CD4-positive, alpha-beta T cell (primary cell): ENCODE measurements at regions not wholly inside any gene's neighbourhood (a gene's known extent, or its start where the extent isn't known, plus 50 kb on each side); places are given as distances from the start of the nearest gene placed in this dataset.

Experiments used
- ATAC-seq: fragments of 200-7000 bp; cut with Tn5 transposase; one replicate; pipeline ENCODE4 v1.10.0; 2022; ENCODE audit warnings: mild to moderate bottlenecking; ENCODE audit not compliant: poor library complexity
- CTCF ChIA-PET: fragments of 350-600 bp; sonication (Branson Sonifier 250); formaldehyde crosslinking; loops from one replicate; lab custom pipeline; 2021; ENCODE audit warnings: antibody characterized with exemption, inconsistent platforms; lab: Charles Lee
- POLR2A ChIA-PET: fragments of 350-600 bp; sonication (Branson Sonifier 250); formaldehyde crosslinking; loops from one replicate; lab custom pipeline; 2021; ENCODE audit warnings: antibody characterized with exemption, inconsistent platforms; lab: Charles Lee
- DNase-seq, 14 experiments: peaks; one replicate each; pipeline ENCODE4 v3.0.0-alpha.2; 2013 to 2020; ENCODE audit warnings: mixed read lengths in 2 of 14
- H3K27ac ChIP-seq, 2 donors: one replicate each; pipeline versions ENCODE4 v1.5.1 to v1.7.0; 2013; ENCODE audit warnings: low read length in 2 of 2, low read depth in 1 of 2, mild to moderate bottlenecking in 1 of 2
- H3K27me3 ChIP-seq, 2 experiments: 1 replicate in 1 of 2; 2 replicates in 1 of 2; pipeline versions ENCODE4 v1.6.1 to v1.7.0; 2013; ENCODE audit warnings: low read length in 2 of 2, control low read depth in 1 of 2, mild to moderate bottlenecking in 1 of 2, moderate library complexity in 1 of 2; ENCODE audit not compliant: insufficient read depth in 2 of 2, control insufficient read depth in 1 of 2
- H3K36me3 ChIP-seq: one replicate; pipeline ENCODE4 v1.6.1; 2013; ENCODE audit warnings: low read length, control low read depth; ENCODE audit not compliant: insufficient read depth
- H3K4me1 ChIP-seq: one replicate; pipeline ENCODE4 v1.6.1; 2013; ENCODE audit warnings: low read length, control low read depth; ENCODE audit not compliant: insufficient read depth
- H3K4me3 ChIP-seq: one replicate; pipeline ENCODE4 v1.5.1; 2013; ENCODE audit warnings: mild to moderate bottlenecking, low read length, moderate library complexity
- H3K9me3 ChIP-seq, 2 experiments: 1 replicate in 1 of 2; 2 replicates in 1 of 2; pipeline versions ENCODE4 v1.6.1 to v1.7.0; 2013; ENCODE audit warnings: low read length in 2 of 2, mild to moderate bottlenecking in 2 of 2, control low read depth in 1 of 2, moderate library complexity in 1 of 2; ENCODE audit not compliant: control insufficient read depth in 1 of 2, insufficient read depth in 1 of 2
- H3K27ac Mint-ChIP-seq: one replicate; pipeline ENCODE4 v1.8.0; 2020; ENCODE audit warnings: mixed read lengths
- H3K27me3 Mint-ChIP-seq: one replicate; pipeline ENCODE4 v1.8.0; 2021; ENCODE audit warnings: mixed read lengths
- H3K36me3 Mint-ChIP-seq: one replicate; pipeline ENCODE4 v1.8.0; 2021; ENCODE audit warnings: low read depth, mixed read lengths
- H3K4me1 Mint-ChIP-seq: one replicate; pipeline ENCODE4 v1.8.0; 2021; ENCODE audit warnings: low read depth, mixed read lengths
- H3K4me3 Mint-ChIP-seq: one replicate; pipeline ENCODE4 v1.8.0; 2020; ENCODE audit warnings: mild to moderate bottlenecking, mixed read lengths
- H3K9me3 Mint-ChIP-seq: one replicate; pipeline ENCODE4 v1.8.0; 2020; ENCODE audit warnings: mixed read lengths
- CTCF ChIP-seq: fragments of 200-600 bp; IDR thresholded peaks from one replicate; pipeline ENCODE4 v1.8.0; 2022; ENCODE audit warnings: antibody characterized with exemption, mild to moderate bottlenecking
- intact Hi-C, 2 experiments: fragments of 100-400 bp; cut with DNase I in 1 of 2; cut with micrococcal nuclease in 1 of 2; formaldehyde crosslinking; loops; one replicate each; pipeline versions ENCODE4 v1.15.1 to v1.9.0; 2023 to 2025; cut with DNase I, micrococcal nuclease

DNA sequence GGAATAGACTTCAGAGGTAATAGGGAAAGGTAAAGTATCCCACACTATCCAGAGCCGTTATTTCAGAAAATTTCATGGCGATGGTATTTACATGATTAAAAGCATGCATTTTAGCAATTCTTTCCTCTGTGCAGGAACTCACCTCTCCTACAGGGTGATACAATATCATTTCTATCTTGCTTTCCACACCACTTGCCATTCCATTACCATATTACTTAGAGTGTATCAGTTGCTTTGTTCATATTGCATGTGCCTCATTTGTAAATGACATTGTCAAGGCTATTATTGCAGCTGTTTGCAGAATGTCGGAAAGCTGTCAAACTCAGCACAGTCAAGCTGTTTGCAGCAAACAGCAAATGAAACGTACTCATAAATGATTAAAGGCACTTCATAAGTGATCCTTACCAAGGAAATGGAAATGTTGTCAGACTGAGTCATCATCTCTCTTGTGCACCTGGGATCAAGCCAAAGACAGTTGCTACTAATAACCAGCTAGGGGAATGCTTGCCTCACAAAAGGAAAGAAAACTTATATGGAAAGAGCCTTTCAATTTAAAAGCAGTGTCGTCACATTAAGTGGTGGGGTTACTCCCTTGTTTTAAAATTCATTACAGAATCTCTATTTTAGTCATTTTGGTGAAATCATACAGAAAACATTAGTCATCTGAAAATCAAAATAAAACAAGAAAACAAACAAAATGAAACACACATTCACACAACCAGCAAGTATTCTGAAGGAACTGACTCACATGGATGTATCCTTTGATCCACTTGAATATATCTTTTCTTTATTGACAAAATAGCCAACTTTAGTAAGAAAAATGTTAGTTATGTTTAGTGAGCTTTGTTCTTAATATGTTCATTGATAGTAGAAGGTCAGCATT, 1064.1 kb upstream of the CNTNAP5 start:
- ChIA-PET POLR2A (no interaction called here), CTCF (no interaction called here)
- no peaks in the 10 kb centered on the region for H3K27me3 ChIP-seq
- intact Hi-C loops, result no loop called here
- no peaks in the 10 kb centered on the region for H3K4me1 ChIP-seq
- H3K9me3 Mint-ChIP-seq, result peaks cover 6% of the 10 kb centered on the region
- H3K27me3 Mint-ChIP-seq, result no peaks in the 10 kb centered on the region
- no peak overlapping the region for H3K4me3 ChIP-seq
- DNase-seq (no peak), ATAC-seq (no peak)
- no peaks in the 10 kb centered on the region for H3K36me3 Mint-ChIP-seq
- no peak overlapping the region for H3K27ac ChIP-seq
- no peaks in the 10 kb centered on the region for H3K9me3 ChIP-seq
- TF ChIP-seq CTCF, result no peak
- no peaks in the 10 kb centered on the region for H3K4me1 Mint-ChIP-seq
- no peak overlapping the region for H3K27ac Mint-ChIP-seq
- no peaks in the 10 kb centered on the region for H3K36me3 ChIP-seq
- no peak overlapping the region for H3K4me3 Mint-ChIP-seq

DNA sequence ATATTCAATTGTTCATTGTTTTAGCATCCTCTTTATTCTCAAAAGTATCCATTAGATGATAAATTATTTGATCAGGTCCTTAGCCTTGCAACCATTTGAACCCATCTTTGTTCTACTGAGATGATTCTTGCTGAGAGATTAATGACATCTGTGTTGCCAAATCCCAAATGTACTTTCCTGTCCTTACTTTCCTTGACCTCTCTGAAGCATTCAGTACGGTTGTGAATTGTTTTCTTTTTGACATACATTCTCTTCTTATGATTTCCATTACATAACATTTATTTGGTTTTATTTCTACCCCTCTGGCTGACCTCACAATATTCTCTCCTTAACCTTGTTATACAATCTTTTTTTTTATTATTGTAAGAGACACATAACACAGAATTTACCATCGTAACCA, 1058.6 kb upstream of the CNTNAP5 start:
- POLR2A ChIA-PET, result no interaction called here
- no peak overlapping the region for H3K27ac ChIP-seq
- no peaks in the 10 kb centered on the region for H3K36me3 Mint-ChIP-seq

GRCh38 chr2:122977580-122977979, 1047.5 kb upstream of the CNTNAP5 start:
- ATAC-seq (no peak), DNase-seq (no peak)
- H3K9me3 Mint-ChIP-seq, result peaks cover 12% of the 10 kb centered on the region
- H3K36me3 ChIP-seq, result no peaks in the 10 kb centered on the region
- no peak overlapping the region for H3K4me3 Mint-ChIP-seq
- CTCF ChIA-PET, result no interaction called here
- H3K4me1 ChIP-seq, result no peaks in the 10 kb centered on the region
- H3K27me3 Mint-ChIP-seq, result no peaks in the 10 kb centered on the region
- no peak overlapping the region for H3K4me3 ChIP-seq
- POLR2A ChIA-PET, result no interaction called here
- H3K27ac ChIP-seq, result no peak overlapping the region
- H3K27ac Mint-ChIP-seq, result no peak overlapping the region
- peaks cover 0 to 12% of the 10 kb centered on the region in 2 experiments for H3K9me3 ChIP-seq
- intact Hi-C loops, result no loop called here
- TF ChIP-seq CTCF, result no peak
- H3K27me3 ChIP-seq, result no peaks in the 10 kb centered on the region
- H3K4me1 Mint-ChIP-seq, result no peaks in the 10 kb centered on the region
- H3K36me3 Mint-ChIP-seq, result no peaks in the 10 kb centered on the region

More for the DNA sequence above, 1058.6 kb upstream of the CNTNAP5 start:
- no peak overlapping the region for H3K4me3 Mint-ChIP-seq
- peaks cover 8% of the 10 kb centered on the region for H3K9me3 Mint-ChIP-seq
- Histone ChIP-seq H3K9me3 (peaks cover 0 to 4% of the 10 kb centered on the region in 2 experiments), H3K36me3 (no peaks in the 10 kb centered on the region), H3K4me3 (no peak overlapping the region), H3K4me1 (no peaks in the 10 kb centered on the region), H3K27me3 (no peaks in the 10 kb centered on the region)
- ATAC-seq, result no peak
- CTCF ChIA-PET, result no interaction called here
- DNase-seq, result no peak
- intact Hi-C loops, result no loop called here
- no peak for TF ChIP-seq CTCF
- H3K4me1 Mint-ChIP-seq, result no peaks in the 10 kb centered on the region
- no peak overlapping the region for H3K27ac Mint-ChIP-seq
- H3K27me3 Mint-ChIP-seq, result no peaks in the 10 kb centered on the region
